GM12891 (cell line): ENCODE measurements at regions not wholly inside any gene's neighbourhood (a gene's known extent, or its start where the extent isn't known, plus 50 kb on each side); places are given as distances from the start of the nearest gene placed in this dataset.

ENCODE experiments used
- POLR2A ChIP-seq: IDR thresholded peaks from 2 replicates; pipeline ENCODE4 v1.6.1; 2011; ENCODE audit warnings: low read depth, low read length, control low read depth
- POLR2AphosphoS5 ChIP-seq: IDR thresholded peaks from 2 replicates; pipeline ENCODE4 v1.6.1; 2011; ENCODE audit warnings: low read depth, low read length, control low read depth

- TF ChIP-seq POLR2AphosphoS5 (no peak), POLR2A (no peak)
Observed at GRCh38 chr12:76255692-76256091, 92.5 kb downstream of the BBS10 start.
